Endothelial cell of umbilical vein (primary cell): ENCODE measurements at regions not wholly inside any gene's neighbourhood (a gene's known extent, or its start where the extent isn't known, plus 50 kb on each side); places are given as distances from the start of the nearest gene placed in this dataset.
"Not testable (repeated sequence)": the region's sequence is repeated elsewhere in the genome, so short reads cannot be mapped to it uniquely, and the experiment has no call there.

Experiments
- BruUV-seq: library from RNA; stranded (reverse); fragments of 400-500 nt; replicated peaks from 2 replicates; lab custom pipeline; 2021; lab: Mats Ljungman, UMichigan
- CTCF ChIA-PET: fragments of 300-600, 350-600 bp; sonication (Branson Sonifier 250); formaldehyde crosslinking; loops from one replicate; lab custom pipeline; 2021; ENCODE audit warnings: antibody characterized with exemption, inconsistent platforms; lab: Charles Lee
- POLR2A ChIA-PET: fragments of 300-600, 350-600 bp; sonication (Branson Sonifier 250); formaldehyde crosslinking; loops from one replicate; lab custom pipeline; 2021; ENCODE audit warnings: antibody characterized with exemption, inconsistent platforms; lab: Charles Lee
- DNase-seq: peaks from one replicate; pipeline ENCODE4 v3.0.0-alpha.2; 2011; ENCODE audit warnings: low read depth, low spot score
- FAIRE-seq: peaks from 2 replicates; lab custom pipeline; 2011; peaks lifted over from hg19 to GRCh38; lab: Jason Lieb, UNC
- H2AFZ ChIP-seq: 2 replicates; pipeline ENCODE4 v1.6.0; 2012; ENCODE audit warnings: low read depth, low read length, control low read depth, inconsistent platforms
- H3K27ac ChIP-seq: 2 replicates; pipeline ENCODE4 v1.5.1; 2011; ENCODE audit warnings: low read depth, mild to moderate bottlenecking, control low read depth, low read length, moderate library complexity; ENCODE audit not compliant: insufficient read depth
- H3K27me3 ChIP-seq, 2 experiments: 2 replicates each; pipeline versions ENCODE4 v1.6.0 to v1.6.1; 2011; ENCODE audit warnings: low read length in 2 of 2, mixed read lengths in 1 of 2; ENCODE audit not compliant: control insufficient read depth in 2 of 2, insufficient read depth in 2 of 2
- H3K36me3 ChIP-seq, 2 experiments: 2 replicates in 1 of 2; 3 replicates in 1 of 2; pipeline ENCODE4 v1.5.1; 2011; ENCODE audit warnings: low read length in 2 of 2, mild to moderate bottlenecking in 1 of 2, moderate library complexity in 1 of 2; ENCODE audit not compliant: control insufficient read depth in 2 of 2, insufficient read depth in 2 of 2; ENCODE audit errors: extremely low read depth in 1 of 2
- H3K4me1 ChIP-seq: 3 replicates; pipeline ENCODE4 v1.5.1; 2011; ENCODE audit warnings: mild to moderate bottlenecking, low read length; ENCODE audit not compliant: control insufficient read depth, insufficient read depth; ENCODE audit errors: extremely low read depth
- H3K4me2 ChIP-seq: 2 replicates; pipeline ENCODE4 v1.6.1; 2011; ENCODE audit warnings: low read length, control low read depth, mixed read lengths; ENCODE audit not compliant: insufficient read depth
- H3K4me3 ChIP-seq, 3 experiments: fragments of 200-600 bp in 1 of 3; sonication (generic), shearing (Covaris generic) in 1 of 3; replicated peaks in 1 of 3; 2 replicates each; pipeline ENCODE4 v1.5.1; 2011 to 2016; ENCODE audit warnings: control low read depth in 3 of 3, low read length in 3 of 3, mild to moderate bottlenecking in 2 of 3, inconsistent platforms in 1 of 3, low read depth in 1 of 3, moderate library complexity in 1 of 3; ENCODE audit not compliant: insufficient read depth in 1 of 3
- H3K79me2 ChIP-seq: 2 replicates; pipeline ENCODE4 v1.6.0; 2012; ENCODE audit warnings: low read length, inconsistent platforms; ENCODE audit not compliant: control insufficient read depth, insufficient read depth
- H3K9ac ChIP-seq: replicated peaks from 2 replicates; pipeline ENCODE3; 2011; ENCODE audit warnings: low read length, control low read depth; ENCODE audit not compliant: insufficient read depth; ENCODE audit errors: extremely low read depth
- H3K9me1 ChIP-seq: replicated peaks from 3 replicates; pipeline ENCODE4 v1.6.0; 2011; ENCODE audit warnings: mild to moderate bottlenecking, low read length; ENCODE audit not compliant: control insufficient read depth, insufficient read depth; ENCODE audit errors: extremely low read depth
- H3K9me3 ChIP-seq: replicated peaks from 2 replicates; pipeline ENCODE4 v1.5.1; 2012; ENCODE audit warnings: low read length, inconsistent platforms; ENCODE audit not compliant: control insufficient read depth, insufficient read depth
- H4K20me1 ChIP-seq: replicated peaks from 2 replicates; pipeline ENCODE3; 2011; ENCODE audit warnings: mild to moderate bottlenecking, low read length; ENCODE audit not compliant: control insufficient read depth, insufficient read depth; ENCODE audit errors: extremely low read depth
- EZH2 ChIP-seq: IDR thresholded peaks from 2 replicates; pipeline ENCODE4 v1.6.1; 2012; ENCODE audit warnings: borderline replicate concordance, low read depth, mild to moderate bottlenecking, moderate library complexity, low read length, inconsistent platforms; ENCODE audit not compliant: severe bottlenecking
- FOS ChIP-seq: IDR thresholded peaks from 2 replicates; pipeline ENCODE4 v1.6.1; 2011; ENCODE audit warnings: mild to moderate bottlenecking, low read length, moderate library complexity, borderline replicate concordance; ENCODE audit not compliant: insufficient read depth
- GATA2 ChIP-seq: IDR thresholded peaks from 2 replicates; pipeline ENCODE4 v1.7.0; 2011; ENCODE audit warnings: low read depth, mild to moderate bottlenecking, moderate library complexity, mixed read lengths, low read length; ENCODE audit not compliant: insufficient read length, insufficient read depth
- JUN ChIP-seq: IDR thresholded peaks from 2 replicates; pipeline ENCODE4 v1.6.1; 2011; ENCODE audit warnings: borderline replicate concordance, low read depth; ENCODE audit not compliant: insufficient read length, insufficient read depth
- MYC ChIP-seq: IDR thresholded peaks from one replicate; pipeline ENCODE4 v1.6.1; 2011; ENCODE audit warnings: mild to moderate bottlenecking, low read depth, low read length
- POLR2A ChIP-seq: IDR thresholded peaks from 2 replicates; pipeline ENCODE4 v1.6.1; 2012; ENCODE audit warnings: low read depth, mild to moderate bottlenecking, control low read depth, low read length
- POLR2AphosphoS5 ChIP-seq: IDR thresholded peaks from 2 replicates; pipeline ENCODE4 v1.6.1; 2012; ENCODE audit warnings: low read depth, mild to moderate bottlenecking, control low read depth, low read length, moderate library complexity; ENCODE audit not compliant: insufficient read depth
- dilution Hi-C: fragments of 300-500 bp; cut with MboI; formaldehyde crosslinking; loops from one replicate; pipeline ENCODE4 v1.15.0; 2019; ENCODE audit warnings: low sequenced_read_pairs; ENCODE audit not compliant: extremely low pct_ligation_motif_present
- intact Hi-C: fragments of 100-400 bp; cut with micrococcal nuclease; formaldehyde crosslinking; loops from one replicate; pipeline ENCODE4 v1.10.0; 2022
- TF ChIP-seq, protein P1 (sequence below), 2 donors: IDR thresholded peaks; 1 replicate in 1 of 2; 2 replicates in 1 of 2; pipeline ENCODE4 v1.5.1; 2011; ENCODE audit warnings: low read length in 2 of 2, mild to moderate bottlenecking in 2 of 2, moderate library complexity in 2 of 2, control low read depth in 1 of 2, inconsistent platforms in 1 of 2, low read depth in 1 of 2; ENCODE audit not compliant: insufficient read depth in 1 of 2; ENCODE audit errors: extremely low read depth in 1 of 2
- TF ChIP-seq, protein P2 (sequence below): IDR thresholded peaks from 2 replicates; pipeline ENCODE4 v1.6.1; 2011; ENCODE audit not compliant: insufficient read depth, insufficient read length

DNA sequence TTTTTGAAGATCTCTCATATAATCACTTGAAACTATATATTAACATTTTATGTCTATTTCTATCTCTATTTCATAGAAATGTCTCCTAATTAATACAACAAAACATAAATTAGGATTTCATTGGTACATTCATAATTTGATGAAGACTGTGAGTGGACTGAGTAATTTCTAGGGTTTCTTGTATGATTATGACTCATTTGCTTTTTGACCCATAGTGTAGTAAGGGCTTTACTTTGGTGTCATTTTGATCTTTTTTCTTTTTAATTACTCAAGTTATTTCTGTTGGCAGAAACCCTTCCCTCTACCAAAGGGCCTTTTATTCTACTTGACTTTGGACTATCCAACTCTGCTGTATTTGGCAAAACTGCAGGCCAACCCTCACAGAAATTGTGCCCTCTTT is 207.9 kb upstream of the MAGEB16 start:
- Histone ChIP-seq H3K27me3 (no peaks in the 10 kb centered on the region), H3K4me2 (no peak overlapping the region), H3K36me3 (no peaks in the 10 kb centered on the region), H3K9ac (no peak overlapping the region), H3K4me3 (no peak overlapping the region), H3K9me1 (no peaks in the 10 kb centered on the region), H3K4me1 (no peaks in the 10 kb centered on the region), H4K20me1 (no peaks in the 10 kb centered on the region), H3K79me2 (no peaks in the 10 kb centered on the region), H2AFZ (no peak overlapping the region), H3K27ac (no peak overlapping the region), H3K9me3 (no peaks in the 10 kb centered on the region)
- CTCF ChIA-PET: no interaction called here
- intact Hi-C loops: no loop called here
- DNase-seq: no peak
- POLR2A ChIA-PET: no interaction called here
- BruUV-seq: no TSS peak
- FAIRE-seq: no peak
- dilution Hi-C loops: no loop called here
- TF ChIP-seq JUN (no peak), GATA2 (no peak), POLR2A (no peak), EZH2 (no peak), MYC (no peak), FOS (no peak), POLR2AphosphoS5 (no peak)
- TF ChIP-seq, protein P1, sequence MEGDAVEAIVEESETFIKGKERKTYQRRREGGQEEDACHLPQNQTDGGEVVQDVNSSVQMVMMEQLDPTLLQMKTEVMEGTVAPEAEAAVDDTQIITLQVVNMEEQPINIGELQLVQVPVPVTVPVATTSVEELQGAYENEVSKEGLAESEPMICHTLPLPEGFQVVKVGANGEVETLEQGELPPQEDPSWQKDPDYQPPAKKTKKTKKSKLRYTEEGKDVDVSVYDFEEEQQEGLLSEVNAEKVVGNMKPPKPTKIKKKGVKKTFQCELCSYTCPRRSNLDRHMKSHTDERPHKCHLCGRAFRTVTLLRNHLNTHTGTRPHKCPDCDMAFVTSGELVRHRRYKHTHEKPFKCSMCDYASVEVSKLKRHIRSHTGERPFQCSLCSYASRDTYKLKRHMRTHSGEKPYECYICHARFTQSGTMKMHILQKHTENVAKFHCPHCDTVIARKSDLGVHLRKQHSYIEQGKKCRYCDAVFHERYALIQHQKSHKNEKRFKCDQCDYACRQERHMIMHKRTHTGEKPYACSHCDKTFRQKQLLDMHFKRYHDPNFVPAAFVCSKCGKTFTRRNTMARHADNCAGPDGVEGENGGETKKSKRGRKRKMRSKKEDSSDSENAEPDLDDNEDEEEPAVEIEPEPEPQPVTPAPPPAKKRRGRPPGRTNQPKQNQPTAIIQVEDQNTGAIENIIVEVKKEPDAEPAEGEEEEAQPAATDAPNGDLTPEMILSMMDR (IDR thresholded peaks at IDR 0.05; ENCODE audit: extremely low read depth in 1 of 2, insufficient read depth in 1 of 2, low read depth in 1 of 2, low read length in 2 of 2): no peak
- TF ChIP-seq, protein P2, sequence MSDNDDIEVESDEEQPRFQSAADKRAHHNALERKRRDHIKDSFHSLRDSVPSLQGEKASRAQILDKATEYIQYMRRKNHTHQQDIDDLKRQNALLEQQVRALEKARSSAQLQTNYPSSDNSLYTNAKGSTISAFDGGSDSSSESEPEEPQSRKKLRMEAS: no peak

DNA sequence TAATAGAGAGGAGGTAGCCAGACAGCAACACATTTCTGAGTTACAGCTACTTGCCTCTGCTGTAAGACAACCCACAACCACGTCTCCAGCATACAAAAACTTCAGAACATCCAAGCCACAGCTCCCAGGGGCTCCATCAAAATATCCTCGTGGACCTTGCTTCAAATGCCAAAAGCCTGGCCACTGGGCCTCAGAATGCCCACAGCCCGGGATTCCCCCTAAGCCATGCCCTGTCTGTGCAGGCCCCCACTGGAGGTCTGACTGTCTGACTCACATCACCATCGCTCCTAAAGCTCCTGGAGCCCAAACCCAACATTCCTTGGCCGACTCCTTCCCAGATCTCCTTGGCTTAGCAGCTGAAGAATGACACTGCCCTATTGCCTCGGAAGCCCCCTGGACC is 186.6 kb upstream of the MAGEB16 start:
- H3K4me1 ChIP-seq, CTCF ChIA-PET, intact Hi-C loops, H3K27me3 ChIP-seq, H3K4me3 ChIP-seq, DNase-seq, BruUV-seq, POLR2A ChIA-PET, FAIRE-seq, H2AFZ ChIP-seq, H3K9me3 ChIP-seq, H3K9ac ChIP-seq, H3K79me2 ChIP-seq, H3K27ac ChIP-seq, H3K4me2 ChIP-seq, H4K20me1 ChIP-seq, H3K9me1 ChIP-seq, H3K36me3 ChIP-seq, dilution Hi-C loops: not testable (repeated sequence)
